K562 (cell line): ENCODE measurements at regions not wholly inside any gene's neighbourhood (a gene's known extent, or its start where the extent isn't known, plus 50 kb on each side); places are given as distances from the start of the nearest gene placed in this dataset.

ENCODE experiments used
- CHD7 ChIP-seq: fragments of 200-600 bp; sonication (generic); IDR thresholded peaks from one replicate; pipeline ENCODE4 v1.6.1; 2012; ENCODE audit warnings: mild to moderate bottlenecking, low read depth, low read length, inconsistent platforms
- CTCF ChIP-seq, 3 experiments: IDR thresholded peaks in 2 of 3; conservative IDR thresholded peaks in 1 of 3; 2 replicates each; pipeline ENCODE4 v1.5.1; 2011 to 2012; ENCODE audit warnings: low read length in 3 of 3, mild to moderate bottlenecking in 3 of 3, control low read depth in 2 of 3, improper control_type of control experiment in 1 of 3, inconsistent platforms in 1 of 3, low read depth in 1 of 3, mixed read lengths in 1 of 3, moderate library complexity in 1 of 3; ENCODE audit not compliant: insufficient read depth in 2 of 3
- EGR1 ChIP-seq: fragments of 450-650 bp; conservative IDR thresholded peaks from 2 replicates; pipeline ENCODE4 v1.6.1; 2017; ENCODE audit warnings: mild to moderate bottlenecking
- ETV1 ChIP-seq: fragments of 450-650 bp; conservative IDR thresholded peaks from 2 replicates; pipeline ENCODE4 v1.6.1; 2016; ENCODE audit warnings: missing genetic modification characterization, control low read depth, low read depth, missing compliant biosample characterization
- GABPA ChIP-seq: fragments of 200-800 bp; sonication (Bioruptor generic); conservative IDR thresholded peaks from 2 replicates; pipeline ENCODE4 v1.6.1; 2016; ENCODE audit warnings: low read depth, missing genetic modification characterization, missing compliant biosample characterization
- POLR2A ChIP-seq: fragments of 450-650 bp; conservative IDR thresholded peaks from 2 replicates; pipeline ENCODE4 v1.6.1; 2016
- RUNX1 ChIP-seq: sonication (generic); IDR thresholded peaks from 2 replicates; pipeline ENCODE4 v1.6.1; 2016; ENCODE audit warnings: antibody characterized with exemption, low read depth
- TRIM28 ChIP-seq: fragments of 450-650 bp; IDR thresholded peaks from 2 replicates; pipeline ENCODE4 v1.6.1; 2017

- TF ChIP-seq ETV1 (tag), result no peak
- no peak for TF ChIP-seq CTCF (IDR thresholded peaks at IDR 0.05 in 2 of 3, conservative IDR thresholded peaks at IDR 0.05 in 1 of 3; ENCODE audit: insufficient read depth in 2 of 3, low read depth in 1 of 3, low read length in 3 of 3)
- TF ChIP-seq RUNX1, result no peak
- TF ChIP-seq TRIM28, result no peak
- TF ChIP-seq POLR2A, result no peak
- no peak for TF ChIP-seq CHD7
- no peak for TF ChIP-seq GABPA
- TF ChIP-seq EGR1, result no peak
These were observed 526.3 kb upstream of the TECRL start for GRCh38 chr4:64935469-64936001.
